ENCODE measurements at regions not wholly inside any gene's neighbourhood (a gene's known extent, or its start where the extent isn't known, plus 50 kb on each side); places are given as distances from the start of the nearest gene placed in this dataset.
"Not testable (repeated sequence)": the region's sequence is repeated elsewhere in the genome, so short reads cannot be mapped to it uniquely, and the experiment has no call there.

DNA sequence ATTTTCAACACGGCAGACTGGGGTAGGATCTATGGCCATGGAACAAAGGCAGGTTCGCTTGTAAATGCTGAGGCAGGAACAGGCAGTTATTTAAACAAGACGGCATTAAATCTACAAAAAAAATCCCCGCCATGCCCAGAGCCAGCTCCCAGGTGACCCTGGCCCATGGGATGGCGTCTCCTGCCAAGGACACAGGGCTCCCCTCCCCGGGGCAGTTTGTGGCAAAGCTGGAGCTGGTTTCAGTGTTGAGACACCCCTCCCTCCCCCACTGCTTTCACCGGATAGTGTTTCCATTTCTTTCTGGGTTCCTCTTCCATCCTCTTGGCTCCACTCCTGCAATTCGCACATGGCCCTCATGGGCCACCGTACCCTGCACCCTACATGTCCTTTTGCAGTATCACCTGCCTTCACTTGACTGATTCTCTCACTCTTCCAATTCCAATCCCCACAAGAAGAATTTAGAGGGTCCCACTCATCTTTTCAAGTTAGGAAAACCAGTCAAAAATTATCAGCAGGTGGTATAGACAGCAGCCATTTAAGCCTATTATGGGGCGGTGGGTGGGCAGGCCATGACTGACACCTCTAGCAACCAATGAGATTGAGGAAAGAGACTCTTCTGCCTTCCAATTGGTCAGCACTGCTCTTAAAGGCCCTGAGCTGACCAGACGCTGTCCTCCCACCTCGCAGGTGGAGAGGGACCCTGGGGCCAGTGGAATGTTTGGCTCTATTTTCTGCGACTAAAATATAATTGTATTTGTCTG, 52.0 kb downstream of the OLIG1 start:
- no peak for DNase-seq (ENCODE audit: low spot score)

DNA sequence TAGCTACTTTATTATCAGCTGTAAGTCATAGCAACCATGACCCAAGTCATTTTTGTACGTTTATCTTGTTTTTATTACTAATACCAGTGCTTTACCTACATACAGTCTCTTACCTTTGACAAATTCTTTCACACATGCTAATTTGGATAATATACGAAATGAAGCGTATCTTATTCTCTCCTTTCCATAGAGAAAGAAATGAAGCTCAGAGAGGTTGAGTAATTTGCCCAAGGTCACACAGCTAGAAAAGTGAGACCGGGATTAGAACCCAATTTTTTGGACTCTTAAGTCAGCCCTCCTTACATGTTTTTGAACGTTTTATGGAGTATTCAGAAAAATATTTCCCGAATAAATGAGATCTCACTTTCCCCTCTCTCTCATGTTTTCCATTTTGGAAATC, 52.6 kb downstream of the OLIG1 start:
- DNase-seq (ENCODE audit: low spot score), result no peak

DNA sequence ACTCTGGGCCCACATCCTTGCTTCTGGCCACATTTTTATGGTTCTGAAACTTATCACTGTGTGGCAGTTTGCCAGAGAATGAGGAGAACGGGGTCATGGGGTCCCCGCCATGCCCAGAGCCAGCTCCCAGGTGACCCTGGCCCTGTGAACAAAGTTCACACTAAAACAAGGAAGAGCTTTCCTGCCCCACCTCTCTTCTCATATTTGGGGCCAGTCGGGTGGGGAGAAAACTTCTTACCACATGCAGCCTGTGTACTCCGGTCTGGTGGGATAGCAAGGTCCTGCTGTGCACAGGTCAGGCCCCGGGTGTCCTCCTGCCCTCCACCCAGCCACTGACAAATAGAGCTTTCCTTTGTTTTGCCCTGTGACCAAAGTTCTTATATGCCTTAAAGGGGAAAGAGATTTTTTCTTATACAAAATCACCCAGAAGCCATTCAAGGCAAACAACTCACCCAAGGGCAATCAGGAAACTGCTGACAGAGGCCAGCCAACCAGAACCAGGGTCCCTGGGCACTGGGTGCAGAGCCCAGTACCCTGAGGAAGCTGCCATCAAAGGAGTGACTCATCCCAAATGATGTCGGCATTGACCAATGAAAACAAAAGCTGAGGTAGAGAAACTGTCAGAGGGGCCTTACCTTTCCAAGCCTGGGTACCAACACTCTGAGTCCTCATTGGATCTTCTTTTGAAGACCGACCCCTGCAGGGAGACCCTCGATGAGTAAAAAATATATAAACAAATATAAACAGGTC, 53.6 kb downstream of the OLIG1 start:
- DNase-seq (ENCODE audit: low spot score), result no peak

DNA sequence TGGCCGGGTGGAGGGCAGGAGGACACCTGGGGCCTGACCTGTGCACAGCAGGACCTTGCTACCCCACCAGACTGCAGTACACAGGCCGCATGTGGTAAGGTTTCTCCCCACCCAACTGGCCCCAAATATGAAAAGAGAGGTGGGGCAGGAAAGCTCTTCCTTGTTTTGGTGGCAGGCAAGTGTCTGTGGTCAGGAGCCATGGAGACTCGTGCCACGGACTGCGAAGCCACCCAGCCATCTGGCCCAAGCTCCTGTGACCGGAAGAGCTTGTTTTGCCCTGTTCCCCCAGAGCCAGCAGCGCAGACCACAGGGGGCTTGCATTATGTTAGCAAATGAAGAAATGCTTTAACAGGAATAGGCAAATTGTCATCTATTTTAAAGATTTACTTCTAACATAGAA, 54.9 kb downstream of the OLIG1 start:
- no peak for DNase-seq (ENCODE audit: low spot score)

DNA sequence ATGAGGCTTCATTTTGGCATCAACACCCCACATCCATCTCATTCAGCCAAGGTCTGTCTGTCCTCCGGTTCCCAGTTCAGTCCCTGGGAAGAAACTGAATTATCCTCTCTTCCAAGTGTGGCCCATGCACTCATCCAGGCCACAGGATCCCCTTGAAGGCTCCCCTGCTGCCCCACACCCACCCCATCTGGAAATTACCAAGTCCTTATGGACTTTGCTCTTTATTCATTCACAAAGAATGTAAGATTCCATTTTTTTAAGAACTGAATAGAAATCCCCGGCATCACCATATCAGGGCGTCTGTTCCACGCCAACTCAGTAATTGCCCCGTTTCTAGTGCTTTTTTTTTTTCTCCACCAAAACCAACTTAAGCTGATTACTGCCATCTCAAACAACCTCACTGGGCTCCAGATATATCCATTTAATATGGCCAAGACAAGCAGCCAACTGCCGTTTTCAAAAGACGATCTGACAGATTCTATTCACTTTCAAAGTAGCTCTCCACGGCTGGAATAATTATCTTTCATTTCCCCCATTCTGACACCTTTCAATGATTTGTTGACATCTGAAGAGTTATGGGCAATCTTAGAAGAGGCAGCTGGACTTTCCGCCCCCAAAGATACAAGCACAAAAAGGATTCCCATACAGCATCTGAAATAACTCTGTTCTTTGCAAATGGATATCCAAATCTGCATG, 55.9 kb downstream of the OLIG1 start:
- no peak for DNase-seq (ENCODE audit: low spot score)

DNA sequence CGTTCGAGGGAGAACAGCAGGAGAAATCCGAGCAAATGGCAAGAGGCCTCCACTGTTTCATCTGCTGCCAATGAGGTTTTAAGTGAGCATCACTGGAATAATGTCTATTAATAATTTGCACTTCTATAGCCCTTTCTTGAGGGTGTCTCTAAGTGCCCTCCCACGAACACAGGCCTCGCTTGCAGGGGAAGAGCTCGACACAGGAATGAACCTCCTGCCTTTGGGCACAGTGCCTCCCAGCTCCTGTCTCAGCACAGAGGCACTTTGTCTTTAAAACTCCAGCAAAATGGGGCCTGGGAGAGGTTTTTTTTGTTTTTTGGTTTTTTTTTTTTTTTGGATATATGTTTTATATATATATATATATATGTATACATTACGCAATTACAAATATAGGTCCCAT, 56.6 kb downstream of the OLIG1 start:
- DNase-seq (ENCODE audit: low spot score), result no peak

DNA sequence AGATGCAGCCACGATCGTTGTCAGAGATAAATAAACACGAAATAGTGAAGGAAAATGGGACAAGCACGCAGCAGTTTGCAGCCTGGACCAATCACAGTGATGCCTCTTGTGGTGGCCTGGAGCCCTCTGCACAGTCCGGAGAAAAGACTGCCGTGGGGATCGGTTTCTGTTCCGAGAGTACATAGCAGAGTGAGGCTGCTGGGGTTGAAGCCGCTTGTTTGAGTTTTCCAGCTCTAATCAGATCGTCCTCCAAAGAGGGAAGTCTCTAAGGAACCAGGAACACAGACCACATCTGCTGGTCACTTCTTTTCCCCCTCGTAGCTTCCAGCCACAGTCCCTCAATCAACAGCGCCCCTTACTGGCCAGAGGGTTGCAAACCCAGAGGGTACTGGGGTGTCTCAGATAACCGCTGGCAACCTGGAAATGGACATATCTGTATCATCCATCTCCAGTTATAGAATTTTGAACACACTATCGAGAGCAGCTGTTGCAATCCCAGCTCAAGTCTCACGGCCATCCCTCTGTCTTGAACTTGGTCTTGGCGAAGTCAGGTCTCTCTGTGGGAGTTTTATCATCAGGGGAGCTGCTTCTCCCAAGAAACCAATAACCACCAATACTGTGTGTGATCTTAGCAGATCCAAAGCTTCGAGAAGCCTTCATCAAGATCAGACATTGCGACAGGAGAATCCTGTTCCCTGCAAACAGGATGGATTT, 57.4 kb downstream of the OLIG1 start:
- peak; percentile 52 for DNase-seq (ENCODE audit: low spot score)

DNA sequence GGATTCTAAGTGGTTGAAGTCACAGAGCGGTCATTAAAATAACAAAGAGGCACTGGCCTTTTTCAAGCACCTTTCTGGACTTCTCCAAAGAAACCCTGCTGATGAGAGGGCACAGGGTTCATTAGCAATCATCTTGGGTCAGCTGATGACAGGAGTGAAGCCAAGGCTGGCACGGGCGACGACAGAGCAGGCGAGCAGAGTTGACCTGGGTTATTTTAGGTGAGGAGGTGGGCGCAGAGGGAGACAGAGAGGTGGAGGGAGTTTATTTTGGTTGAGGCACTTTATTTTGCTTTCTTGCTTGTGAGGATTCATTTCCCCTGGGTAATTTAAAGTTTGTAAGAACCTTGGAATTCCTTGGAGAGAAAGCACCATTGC, 57.9 kb downstream of the OLIG1 start:
- no peak for DNase-seq (ENCODE audit: low spot score)

DNA sequence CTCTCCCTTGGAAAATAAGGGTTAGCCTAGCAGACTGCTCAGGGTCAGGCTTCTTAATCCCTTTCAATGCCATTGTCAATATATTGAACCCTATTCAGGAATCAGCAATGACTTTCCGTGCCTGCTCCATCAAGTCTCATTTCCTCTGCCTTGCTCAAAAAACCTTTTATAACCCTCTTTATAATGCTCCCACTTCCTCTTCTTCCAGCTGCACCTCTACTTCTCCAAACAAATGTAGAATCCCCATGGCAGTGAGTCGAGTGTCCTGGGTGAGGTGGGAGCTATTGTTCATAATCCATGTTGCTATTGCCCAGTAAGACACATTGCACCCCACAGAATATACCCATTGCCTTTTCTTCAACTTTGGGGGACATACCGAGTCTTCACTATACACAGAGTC, 58.6 kb downstream of the OLIG1 start:
- no peak for DNase-seq (ENCODE audit: low spot score)

DNA sequence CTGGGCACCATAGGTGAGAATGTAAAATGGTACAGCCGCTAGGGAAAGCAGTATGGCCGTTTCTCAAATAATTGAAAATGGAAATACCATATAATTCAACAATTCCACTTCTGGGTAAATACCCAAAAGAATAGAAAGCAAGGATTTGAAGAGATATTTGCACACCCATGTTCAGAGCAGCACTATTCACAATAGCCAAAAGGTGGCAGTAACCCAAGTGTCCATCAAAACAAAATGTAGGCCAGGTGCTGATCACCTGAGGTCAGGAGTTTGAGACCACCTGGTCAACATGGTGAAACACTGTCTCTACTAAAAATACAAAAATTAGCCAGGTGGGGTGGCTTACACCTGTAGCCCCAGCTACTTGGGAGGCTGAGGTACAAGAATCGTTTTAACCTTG, 62.1 kb downstream of the OLIG1 start:
- no peak for DNase-seq (ENCODE audit: low spot score)

DNA sequence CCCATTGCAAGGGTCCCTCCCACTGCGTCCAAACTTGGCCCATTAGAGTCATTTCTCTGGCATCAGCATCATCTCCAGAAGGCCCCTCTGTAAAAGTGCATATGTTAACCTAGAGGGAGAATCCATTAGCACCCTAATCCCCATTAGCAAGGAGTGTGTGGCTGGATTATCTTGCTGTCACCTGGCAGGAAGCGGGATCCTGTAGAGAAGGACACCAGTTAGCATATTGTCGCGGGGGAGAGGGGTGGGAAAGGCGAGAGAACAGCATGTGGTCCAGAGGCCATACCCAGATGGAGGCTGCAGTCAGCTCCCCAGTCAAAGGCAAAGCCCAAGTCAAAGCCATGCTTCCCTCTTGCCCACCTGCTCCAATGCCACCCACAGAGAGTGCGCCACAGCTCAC, 64.0 kb downstream of the OLIG1 start:
- no peak for DNase-seq (ENCODE audit: low spot score)

DNA sequence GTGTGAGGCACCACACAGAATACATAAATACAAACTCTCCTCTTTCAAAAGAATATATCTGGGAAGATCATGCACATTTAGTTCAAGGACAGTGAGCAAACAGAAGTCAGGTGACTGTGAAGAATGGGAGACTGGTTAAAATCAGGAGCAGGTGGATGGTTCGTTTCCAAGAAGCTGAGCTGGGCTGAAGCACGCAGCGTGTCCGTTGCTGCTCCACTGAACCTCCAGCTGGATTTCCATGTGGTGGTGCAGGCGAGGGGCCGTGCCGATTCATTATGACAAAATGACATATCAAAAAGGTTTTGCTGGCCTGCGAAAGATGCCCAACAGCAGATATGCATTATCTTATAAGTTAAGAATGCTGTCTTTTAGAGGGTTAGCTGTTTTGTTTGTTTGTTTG, 66.0 kb downstream of the OLIG1 start:
- DNase-seq (ENCODE audit: low spot score), result no peak

DNA sequence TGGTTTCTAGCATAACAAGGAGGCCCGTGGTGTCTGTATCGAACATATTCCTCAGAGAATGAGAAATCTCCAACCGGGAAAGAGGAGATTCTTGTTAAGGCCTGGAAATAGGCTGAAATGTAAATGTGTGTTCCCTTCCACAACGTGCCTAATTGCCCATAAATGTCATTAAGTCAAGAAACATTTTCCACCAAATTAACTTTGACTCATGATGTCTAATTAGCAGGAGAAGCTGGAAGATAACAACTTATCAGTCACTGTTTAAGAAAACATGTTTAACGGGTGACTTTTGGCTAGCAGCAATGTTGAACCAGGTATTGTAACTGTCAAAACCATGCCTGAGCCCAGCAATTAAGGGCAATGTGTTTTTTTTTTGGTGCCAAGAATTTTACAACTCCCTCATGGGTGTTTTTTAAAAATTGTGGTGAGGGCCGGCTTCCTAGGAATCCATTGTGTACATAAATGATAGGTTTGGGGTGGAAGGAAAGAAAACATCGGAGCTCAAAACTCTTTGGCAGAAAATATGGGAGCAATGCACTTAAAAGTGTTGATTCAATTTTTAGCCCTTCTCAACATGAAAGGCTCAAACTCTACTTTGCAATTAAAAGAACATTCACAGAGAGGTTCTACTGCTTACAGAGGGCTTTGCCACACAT, 67.0 kb downstream of the OLIG1 start:
- DNase-seq (ENCODE audit: low spot score), result no peak

DNA sequence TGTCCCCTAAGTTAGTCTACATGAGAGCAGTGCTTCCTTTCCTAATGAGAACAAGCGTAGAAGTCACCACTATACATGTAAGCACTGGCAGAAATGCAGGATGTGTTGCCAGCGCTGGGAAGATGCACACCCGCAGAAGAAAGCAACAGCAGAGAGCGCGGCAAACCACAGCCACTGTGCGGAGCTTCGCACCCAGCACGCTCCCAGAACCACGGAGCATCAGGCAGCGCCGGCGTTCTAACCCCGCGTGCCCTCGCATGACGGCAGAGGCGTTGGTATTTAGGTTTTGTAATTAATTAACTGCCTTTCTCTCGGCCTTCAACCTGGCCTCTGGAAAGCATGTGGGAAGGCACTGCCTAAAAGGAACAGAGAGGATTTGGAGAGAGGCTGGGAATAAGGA, 69.1 kb downstream of the OLIG1 start:
- DNase-seq (ENCODE audit: low spot score), result no peak

DNA sequence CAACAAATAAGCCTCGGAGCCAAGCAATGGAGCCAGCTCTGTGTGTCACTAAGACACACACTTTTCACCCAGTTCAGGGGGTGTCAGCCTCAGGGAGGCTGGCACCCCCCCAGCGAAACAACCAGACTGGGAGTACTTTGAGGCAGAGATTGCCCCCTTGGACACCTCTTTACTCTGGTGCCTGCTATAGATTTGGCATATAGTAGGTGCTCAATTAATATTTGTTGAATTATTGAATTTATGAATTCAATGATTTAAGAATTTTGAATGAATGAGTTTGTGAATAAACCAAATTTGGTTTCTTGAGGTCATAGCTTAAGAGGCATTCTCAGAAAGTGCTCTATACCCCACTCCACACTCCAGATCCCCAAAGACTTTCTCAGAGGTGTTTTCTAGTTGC, 70.3 kb downstream of the OLIG1 start:
- DNase-seq (ENCODE audit: low spot score), result no peak

DNA sequence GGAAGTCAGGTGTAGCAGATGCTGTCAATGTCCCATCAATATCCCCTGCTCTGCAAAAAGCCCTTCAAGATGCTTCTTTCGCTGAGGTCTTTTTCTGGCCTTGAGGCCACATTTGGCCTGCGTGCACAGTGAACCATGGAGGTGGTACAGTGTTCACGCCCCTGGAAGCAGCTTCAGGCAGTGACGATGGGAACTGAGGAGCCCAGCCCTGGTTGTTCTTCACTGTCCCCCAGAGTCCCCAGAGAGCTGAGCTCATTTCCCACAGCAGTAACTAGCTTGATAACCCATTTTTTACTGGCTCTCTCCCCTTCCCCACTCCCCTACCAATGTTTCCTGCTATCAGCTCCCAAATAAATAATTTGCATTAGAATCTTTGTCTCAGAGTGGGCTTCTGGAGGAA, 76.5 kb downstream of the OLIG1 start:
- no peak for DNase-seq (ENCODE audit: low spot score)

DNA sequence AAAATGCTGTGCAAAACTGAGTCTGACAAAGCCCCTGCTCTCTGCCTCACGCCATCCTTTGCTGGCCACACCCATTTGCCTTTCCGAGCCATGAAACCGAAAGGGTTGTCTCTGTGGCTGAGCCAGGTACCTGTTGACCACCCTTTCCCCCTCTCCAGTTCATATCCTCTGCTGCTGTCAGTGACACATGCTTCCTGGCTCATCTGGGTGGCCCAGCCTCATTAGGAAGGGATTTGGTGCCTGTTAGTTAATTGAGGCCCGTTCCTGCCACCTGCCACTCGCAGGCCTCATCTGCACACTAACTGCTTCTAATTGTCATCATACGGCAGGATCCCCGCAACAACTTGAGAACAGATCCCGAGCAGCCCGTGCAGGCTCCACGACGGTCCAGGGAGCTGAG, 79.2 kb downstream of the OLIG1 start:
- DNase-seq (ENCODE audit: low spot score), result no peak

DNA sequence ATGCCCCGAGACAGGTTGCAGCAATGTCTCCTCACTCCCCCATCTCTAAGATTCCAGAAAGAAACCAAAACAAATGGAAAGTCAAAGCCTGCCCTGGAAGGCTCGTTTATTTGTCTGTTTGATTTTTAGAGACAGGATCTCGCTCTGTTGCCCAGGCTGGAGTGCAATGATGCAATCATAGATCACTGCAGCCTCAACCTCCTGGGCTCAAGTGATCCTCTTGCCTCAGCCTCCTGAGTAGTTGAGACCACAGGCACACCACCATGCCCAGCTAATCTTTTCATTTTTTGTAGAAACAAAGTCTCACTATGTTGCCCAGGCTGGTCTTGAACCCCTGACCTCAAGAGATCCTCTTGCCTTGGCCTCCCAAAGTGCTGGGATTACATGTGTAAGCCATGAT, 78.8 kb upstream of the IFNAR2 start:
- not testable (repeated sequence) for DNase-seq (ENCODE audit: low spot score)

DNA sequence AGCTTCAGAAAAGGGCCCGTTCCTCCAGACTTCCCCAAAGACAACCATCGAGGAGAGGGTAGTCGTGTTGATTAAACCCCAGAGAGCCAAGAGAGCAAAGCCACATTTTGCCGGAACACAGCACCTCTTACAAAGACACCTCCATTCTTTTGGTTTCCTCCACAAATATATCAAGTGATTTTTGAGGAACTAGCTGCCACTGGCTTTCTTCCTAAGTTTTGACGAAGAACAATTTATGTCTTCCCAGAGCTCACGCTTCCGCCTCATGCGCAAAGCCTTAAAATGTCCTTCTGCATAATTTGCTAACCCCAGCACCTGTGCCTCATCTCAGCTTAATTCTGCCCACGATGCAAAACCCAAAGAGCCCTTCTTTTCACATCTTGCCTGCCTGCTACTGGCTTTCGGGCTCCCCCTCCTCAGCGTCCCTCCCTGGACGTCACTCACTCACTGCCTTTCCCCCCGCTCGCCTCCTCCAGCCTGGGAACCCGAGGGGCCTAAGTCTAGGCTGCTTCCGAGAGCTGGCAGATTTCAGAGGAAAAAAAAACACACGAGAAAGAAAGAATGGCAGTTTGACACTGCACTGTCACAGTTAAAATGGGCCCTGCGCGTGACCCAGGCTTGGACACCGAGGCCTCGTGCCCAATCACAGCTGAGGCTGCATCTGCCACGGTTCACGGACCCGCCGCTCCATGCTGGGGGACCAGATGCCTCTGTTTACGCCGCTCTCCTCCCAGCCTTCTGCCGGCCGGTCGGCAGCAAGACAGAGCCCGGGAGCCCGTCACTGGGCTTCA, 77.6 kb upstream of the IFNAR2 start:
- DNase-seq (ENCODE audit: low spot score), result no peak

DNA sequence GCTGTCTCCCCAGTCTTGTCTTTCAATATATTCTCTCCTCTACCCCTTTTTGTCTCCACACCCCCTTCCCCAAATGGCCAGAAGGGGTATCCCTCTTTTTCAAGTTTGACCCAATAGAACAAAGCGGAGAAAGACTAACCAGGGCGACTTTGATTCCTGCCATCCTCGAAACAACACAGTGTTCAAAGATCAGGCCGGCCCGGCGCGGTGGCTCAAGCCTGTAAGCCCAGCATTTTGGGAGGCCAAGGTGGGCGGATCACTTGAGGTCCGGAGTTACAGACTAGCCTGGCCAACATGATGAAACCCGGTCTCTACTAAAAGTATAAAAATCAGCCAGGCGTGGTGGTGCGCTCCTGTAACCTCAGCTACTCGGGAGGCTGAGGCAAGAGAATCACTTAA, 77.0 kb upstream of the IFNAR2 start:
- no peak for DNase-seq (ENCODE audit: low spot score)

DNA sequence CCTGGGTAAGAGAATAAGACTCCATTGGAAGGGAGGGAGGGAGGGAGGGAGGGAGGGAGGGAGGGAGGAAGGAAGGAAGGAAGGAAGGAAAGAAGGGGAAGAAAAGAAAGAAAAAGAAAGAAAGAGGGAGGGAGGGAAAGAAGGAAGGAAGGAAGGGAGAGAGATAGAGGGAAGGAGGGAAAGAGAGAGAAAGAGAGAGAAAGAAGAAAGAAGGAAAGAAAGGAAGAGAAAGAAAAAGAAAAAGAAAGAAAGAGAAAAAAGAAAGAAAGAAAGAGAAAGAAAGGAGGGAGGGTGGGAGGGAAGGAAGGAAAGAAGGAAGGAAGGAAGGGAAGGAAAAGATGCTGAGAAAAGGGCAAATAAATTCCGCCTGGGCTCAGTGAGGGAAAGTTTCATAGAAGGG, 74.7 kb upstream of the IFNAR2 start:
- DNase-seq (ENCODE audit: low spot score), result no peak

Data from kidney capillary endothelial cell (primary cell).